Omental fat pad (tissue), 3 donors: ENCODE measurements at regions not wholly inside any gene's neighbourhood (a gene's known extent, or its start where the extent isn't known, plus 50 kb on each side); places are given as distances from the start of the nearest gene placed in this dataset.

Source experiments
- ATAC-seq: fragments of 150-250 bp; one replicate; pipeline ENCODE4 v1.9.1; 2016; ENCODE audit warnings: mild to moderate bottlenecking, moderate library complexity; ENCODE audit not compliant: low FRiP score
- DNase-seq: peaks from one replicate; pipeline ENCODE4 v3.0.0-alpha.2; 2019; ENCODE audit warnings: low spot score
- TF ChIP-seq, protein P1 (sequence below), 3 donors: fragments of 450-650 bp; IDR thresholded peaks; one replicate each; pipeline ENCODE4 v1.5.1; 2016 to 2017; ENCODE audit warnings: antibody characterized with exemption in 3 of 3, mild to moderate bottlenecking in 3 of 3, moderate library complexity in 2 of 3

GRCh38 chr11:134609361-134610115 is 197.5 kb upstream of the B3GAT1 start:
- TF ChIP-seq, protein P1, sequence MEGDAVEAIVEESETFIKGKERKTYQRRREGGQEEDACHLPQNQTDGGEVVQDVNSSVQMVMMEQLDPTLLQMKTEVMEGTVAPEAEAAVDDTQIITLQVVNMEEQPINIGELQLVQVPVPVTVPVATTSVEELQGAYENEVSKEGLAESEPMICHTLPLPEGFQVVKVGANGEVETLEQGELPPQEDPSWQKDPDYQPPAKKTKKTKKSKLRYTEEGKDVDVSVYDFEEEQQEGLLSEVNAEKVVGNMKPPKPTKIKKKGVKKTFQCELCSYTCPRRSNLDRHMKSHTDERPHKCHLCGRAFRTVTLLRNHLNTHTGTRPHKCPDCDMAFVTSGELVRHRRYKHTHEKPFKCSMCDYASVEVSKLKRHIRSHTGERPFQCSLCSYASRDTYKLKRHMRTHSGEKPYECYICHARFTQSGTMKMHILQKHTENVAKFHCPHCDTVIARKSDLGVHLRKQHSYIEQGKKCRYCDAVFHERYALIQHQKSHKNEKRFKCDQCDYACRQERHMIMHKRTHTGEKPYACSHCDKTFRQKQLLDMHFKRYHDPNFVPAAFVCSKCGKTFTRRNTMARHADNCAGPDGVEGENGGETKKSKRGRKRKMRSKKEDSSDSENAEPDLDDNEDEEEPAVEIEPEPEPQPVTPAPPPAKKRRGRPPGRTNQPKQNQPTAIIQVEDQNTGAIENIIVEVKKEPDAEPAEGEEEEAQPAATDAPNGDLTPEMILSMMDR (IDR thresholded peaks at IDR 0.05), result no peak
- no peak for ATAC-seq
- no peak for DNase-seq

GRCh38 chr11:134607963-134608750 is 196.1 kb upstream of the B3GAT1 start:
- ATAC-seq (no peak), DNase-seq (no peak)
- TF ChIP-seq, protein P1 (IDR thresholded peaks at IDR 0.05), result no peak

DNA sequence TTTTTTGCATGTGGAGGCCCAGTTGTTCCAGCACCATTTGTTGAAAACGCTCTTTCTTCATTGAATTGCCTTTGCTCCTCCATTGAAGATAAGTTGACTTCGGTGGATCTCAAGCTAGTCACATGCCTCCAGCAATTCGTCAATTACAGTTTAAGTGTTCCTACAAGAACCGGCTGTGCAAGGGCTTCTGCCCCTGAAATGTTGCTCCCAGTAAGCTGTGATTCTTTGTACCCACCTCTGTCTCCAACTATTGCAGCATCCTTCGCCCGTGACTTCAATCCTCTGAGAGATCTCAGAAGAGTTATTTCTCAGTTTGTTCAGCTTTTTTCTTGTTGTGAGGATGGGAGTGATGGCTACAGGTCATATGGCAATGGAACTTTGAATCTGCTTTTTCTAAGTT is 194.2 kb upstream of the B3GAT1 start:
- TF ChIP-seq, protein P1 (IDR thresholded peaks at IDR 0.05), result no peak
- DNase-seq (no peak), ATAC-seq (no peak)

- TF ChIP-seq, protein P1 (IDR thresholded peaks at IDR 0.05), result no peak
- ATAC-seq (no peak), DNase-seq (no peak)
Observed at GRCh38 chr11:134604886-134605285, 192.8 kb upstream of the B3GAT1 start.

- ATAC-seq (no peak), DNase-seq (no peak)
- TF ChIP-seq, protein P1 (IDR thresholded peaks at IDR 0.05), result no peak
Observed at GRCh38 chr11:134599299-134599771, 187.3 kb upstream of the B3GAT1 start.

DNA sequence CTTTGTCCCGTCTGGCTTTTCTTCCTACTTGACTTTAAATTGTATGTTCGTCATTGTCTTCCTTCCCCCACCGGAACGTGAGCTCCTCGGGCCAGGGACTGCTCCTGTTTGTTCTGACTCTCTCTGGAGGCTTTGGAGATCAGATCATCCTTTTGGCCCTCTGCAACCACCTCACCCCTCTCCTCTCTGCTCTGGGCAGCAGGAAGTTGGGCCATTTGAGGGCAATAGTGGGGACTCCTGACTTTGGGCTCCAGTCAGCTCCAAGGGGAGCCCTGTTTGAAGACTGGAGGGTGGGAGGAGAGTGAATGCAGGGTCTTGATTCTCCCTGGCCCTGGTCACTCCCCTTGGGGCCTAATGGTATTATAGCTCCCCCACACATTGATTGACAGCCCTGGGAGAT is 186.3 kb upstream of the B3GAT1 start:
- DNase-seq, result no peak
- ATAC-seq, result no peak
- TF ChIP-seq, protein P1 (IDR thresholded peaks at IDR 0.05), result no peak
